DOHH2 (cell line): ENCODE measurements at regions not wholly inside any gene's neighbourhood (a gene's known extent, or its start where the extent isn't known, plus 50 kb on each side); places are given as distances from the start of the nearest gene placed in this dataset.

Experiments
- H3F3A ChIP-seq: fragments of 200-600 bp; sonication (generic), shearing (Covaris generic); 2 replicates; pipeline ENCODE4 v1.6.0; 2016; ENCODE audit warnings: antibody characterized with exemption, mild to moderate bottlenecking; ENCODE audit not compliant: control insufficient read depth, insufficient read depth
- H3K27ac ChIP-seq: fragments of 200-600 bp; sonication (generic); 2 replicates; pipeline ENCODE4 v1.5.1; 2014; ENCODE audit warnings: low read depth, mild to moderate bottlenecking, low read length, moderate library complexity
- H3K27me3 ChIP-seq: fragments of 200-600 bp; sonication (generic); 2 replicates; pipeline ENCODE4 v1.6.1; 2014; ENCODE audit warnings: mild to moderate bottlenecking, low read length, mixed read lengths; ENCODE audit not compliant: control insufficient read depth
- H3K36me3 ChIP-seq: fragments of 200-600 bp; sonication (generic); 2 replicates; pipeline ENCODE4 v1.6.1; 2014; ENCODE audit warnings: mild to moderate bottlenecking, low read length, moderate library complexity, mixed read lengths; ENCODE audit not compliant: control insufficient read depth
- H3K4me1 ChIP-seq: fragments of 200-600 bp; sonication (generic); 2 replicates; pipeline ENCODE4 v1.6.1; 2014; ENCODE audit warnings: mild to moderate bottlenecking, low read length, mixed read lengths; ENCODE audit not compliant: control insufficient read depth
- H3K4me2 ChIP-seq: fragments of 200-600 bp; sonication (generic); 2 replicates; pipeline ENCODE4 v1.6.0; 2014; ENCODE audit warnings: mild to moderate bottlenecking, low read length, moderate library complexity
- H3K4me3 ChIP-seq: fragments of 200-600 bp; sonication (generic); 2 replicates; pipeline ENCODE4 v1.5.1; 2014; ENCODE audit warnings: mild to moderate bottlenecking, low read length, mixed read lengths
- H3K79me2 ChIP-seq: fragments of 200-600 bp; sonication (generic); 2 replicates; pipeline ENCODE4 v1.6.1; 2014; ENCODE audit warnings: mild to moderate bottlenecking, low read length, mixed read lengths; ENCODE audit not compliant: control insufficient read depth
- H3K9me2 ChIP-seq: fragments of 200-600 bp; sonication (generic); replicated peaks from 2 replicates; pipeline ENCODE4 v1.6.1; 2014; ENCODE audit warnings: mild to moderate bottlenecking, low read length, mixed read lengths; ENCODE audit not compliant: control insufficient read depth
- H3K9me3 ChIP-seq: fragments of 200-600 bp; sonication (generic); 2 replicates; pipeline ENCODE4 v1.6.1; 2014; ENCODE audit warnings: antibody characterized with exemption, low read length, mixed read lengths; ENCODE audit not compliant: control insufficient read depth, insufficient read depth
- H4K20me1 ChIP-seq: fragments of 200-600 bp; sonication (generic); 2 replicates; pipeline ENCODE4 v1.6.0; 2014; ENCODE audit warnings: low read depth, mild to moderate bottlenecking, antibody characterized with exemption, low read length, moderate library complexity; ENCODE audit not compliant: control insufficient read depth, insufficient read depth
- CTCF ChIP-seq: fragments of 200-600 bp; sonication (generic); IDR thresholded peaks from one replicate; pipeline ENCODE4 v1.5.1; 2014; ENCODE audit warnings: antibody characterized with exemption, mild to moderate bottlenecking, low read depth, low read length; ENCODE audit not compliant: poor library complexity, severe bottlenecking
- EZH2phosphoT487 ChIP-seq: fragments of 200-600 bp; sonication (generic); IDR thresholded peaks from 2 replicates; pipeline ENCODE4 v1.6.1; 2017; ENCODE audit warnings: borderline replicate concordance, mild to moderate bottlenecking, antibody characterized with exemption, low read length, moderate library complexity, mixed read lengths

- Histone ChIP-seq H3K4me1 (no peaks in the 10 kb centered on the region), H3K36me3 (no peaks in the 10 kb centered on the region), H3K27ac (no peak overlapping the region), H3F3A (no peaks in the 10 kb centered on the region), H3K27me3 (no peaks in the 10 kb centered on the region), H3K9me2 (no peaks in the 10 kb centered on the region), H3K4me2 (no peak overlapping the region), H3K79me2 (no peaks in the 10 kb centered on the region), H3K9me3 (no peaks in the 10 kb centered on the region), H3K4me3 (no peak overlapping the region), H4K20me1 (no peaks in the 10 kb centered on the region)
- TF ChIP-seq CTCF (no peak), EZH2phosphoT487 (no peak)
These were observed 1048.7 kb upstream of the WWC1 start for GRCh38 chr5:167242701-167243100.

GRCh38 chr5:167243463-167243862, 1048.0 kb upstream of the WWC1 start:
- TF ChIP-seq CTCF (no peak), EZH2phosphoT487 (no peak)
- H3K4me1 ChIP-seq, result no peaks in the 10 kb centered on the region

GRCh38 chr5:167244583-167244982, 1046.9 kb upstream of the WWC1 start:
- no peak for TF ChIP-seq EZH2phosphoT487
- TF ChIP-seq CTCF, result no peak
- H3K27me3 ChIP-seq, result no peaks in the 10 kb centered on the region

More at GRCh38 chr5:167243463-167243862, 1048.0 kb upstream of the WWC1 start:
- no peaks in the 10 kb centered on the region for H3F3A ChIP-seq
- no peaks in the 10 kb centered on the region for H4K20me1 ChIP-seq
- no peaks in the 10 kb centered on the region for H3K9me2 ChIP-seq
- H3K27ac ChIP-seq, result no peak overlapping the region
- no peaks in the 10 kb centered on the region for H3K79me2 ChIP-seq
- no peaks in the 10 kb centered on the region for H3K9me3 ChIP-seq
- H3K4me2 ChIP-seq, result no peak overlapping the region
- H3K4me3 ChIP-seq, result no peak overlapping the region
- H3K27me3 ChIP-seq, result no peaks in the 10 kb centered on the region
- H3K36me3 ChIP-seq, result no peaks in the 10 kb centered on the region

GRCh38 chr5:167245868-167246267, 1045.6 kb upstream of the WWC1 start:
- H3K9me3 ChIP-seq, result no peaks in the 10 kb centered on the region
- no peaks in the 10 kb centered on the region for H3K4me1 ChIP-seq
- no peaks in the 10 kb centered on the region for H3F3A ChIP-seq
- H3K36me3 ChIP-seq, result no peaks in the 10 kb centered on the region
- H3K27ac ChIP-seq, result no peak overlapping the region
- no peaks in the 10 kb centered on the region for H4K20me1 ChIP-seq
- no peaks in the 10 kb centered on the region for H3K27me3 ChIP-seq
- no peak overlapping the region for H3K4me3 ChIP-seq
- no peaks in the 10 kb centered on the region for H3K9me2 ChIP-seq
- no peak overlapping the region for H3K4me2 ChIP-seq
- no peaks in the 10 kb centered on the region for H3K79me2 ChIP-seq
- no peak for TF ChIP-seq EZH2phosphoT487
- TF ChIP-seq CTCF, result no peak

More at GRCh38 chr5:167244583-167244982, 1046.9 kb upstream of the WWC1 start:
- Histone ChIP-seq H3K79me2 (no peaks in the 10 kb centered on the region), H3K27ac (no peak overlapping the region), H4K20me1 (no peaks in the 10 kb centered on the region), H3K36me3 (no peaks in the 10 kb centered on the region), H3K4me2 (no peak overlapping the region), H3K4me3 (no peak overlapping the region), H3K9me3 (no peaks in the 10 kb centered on the region), H3K4me1 (no peaks in the 10 kb centered on the region), H3F3A (no peaks in the 10 kb centered on the region), H3K9me2 (no peaks in the 10 kb centered on the region)
